OCI-LY1 (cell line): ENCODE measurements at regions not wholly inside any gene's neighbourhood (a gene's known extent, or its start where the extent isn't known, plus 50 kb on each side); places are given as distances from the start of the nearest gene placed in this dataset.

ENCODE experiments used
- EZH2 ChIP-seq: fragments of 200-600 bp; sonication (generic), shearing (Covaris generic); IDR thresholded peaks from 2 replicates; pipeline ENCODE4 v1.8.0; 2017; ENCODE audit warnings: borderline replicate concordance, mixed run types, mild to moderate bottlenecking, antibody characterized with exemption, low read length, moderate library complexity, mixed read lengths
- TF ChIP-seq, protein P1 (sequence below): fragments of 200-600 bp; sonication (generic), shearing (Covaris generic); IDR thresholded peaks from 2 replicates; pipeline ENCODE4 v1.5.1; 2017; ENCODE audit warnings: mild to moderate bottlenecking, antibody characterized with exemption, low read length, moderate library complexity, mixed read lengths

DNA sequence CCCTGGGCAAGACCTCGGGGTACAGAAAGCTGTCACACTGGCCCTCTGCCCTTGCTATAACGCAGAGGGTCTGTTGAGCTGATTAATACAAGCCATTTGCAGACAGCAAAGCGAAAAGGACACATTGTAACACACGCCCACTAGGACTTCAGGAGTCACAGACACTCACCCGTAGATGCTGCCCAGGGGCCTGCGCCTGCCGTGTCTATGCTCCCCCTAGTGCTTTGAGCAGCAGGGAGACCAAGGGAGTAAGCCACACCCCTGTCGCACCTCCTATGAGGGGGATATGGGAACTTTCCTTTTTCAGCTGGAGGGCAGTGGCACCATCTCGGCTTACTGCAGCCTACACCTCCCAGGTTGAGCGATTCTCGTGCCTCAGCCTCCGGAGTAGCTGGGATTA is 1930.2 kb downstream of the OLFM4 start:
- TF ChIP-seq, protein P1, sequence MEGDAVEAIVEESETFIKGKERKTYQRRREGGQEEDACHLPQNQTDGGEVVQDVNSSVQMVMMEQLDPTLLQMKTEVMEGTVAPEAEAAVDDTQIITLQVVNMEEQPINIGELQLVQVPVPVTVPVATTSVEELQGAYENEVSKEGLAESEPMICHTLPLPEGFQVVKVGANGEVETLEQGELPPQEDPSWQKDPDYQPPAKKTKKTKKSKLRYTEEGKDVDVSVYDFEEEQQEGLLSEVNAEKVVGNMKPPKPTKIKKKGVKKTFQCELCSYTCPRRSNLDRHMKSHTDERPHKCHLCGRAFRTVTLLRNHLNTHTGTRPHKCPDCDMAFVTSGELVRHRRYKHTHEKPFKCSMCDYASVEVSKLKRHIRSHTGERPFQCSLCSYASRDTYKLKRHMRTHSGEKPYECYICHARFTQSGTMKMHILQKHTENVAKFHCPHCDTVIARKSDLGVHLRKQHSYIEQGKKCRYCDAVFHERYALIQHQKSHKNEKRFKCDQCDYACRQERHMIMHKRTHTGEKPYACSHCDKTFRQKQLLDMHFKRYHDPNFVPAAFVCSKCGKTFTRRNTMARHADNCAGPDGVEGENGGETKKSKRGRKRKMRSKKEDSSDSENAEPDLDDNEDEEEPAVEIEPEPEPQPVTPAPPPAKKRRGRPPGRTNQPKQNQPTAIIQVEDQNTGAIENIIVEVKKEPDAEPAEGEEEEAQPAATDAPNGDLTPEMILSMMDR: no peak
- no peak for TF ChIP-seq EZH2
